ENCODE measurements at regions not wholly inside any gene's neighbourhood (a gene's known extent, or its start where the extent isn't known, plus 50 kb on each side); places are given as distances from the start of the nearest gene placed in this dataset.

DNA sequence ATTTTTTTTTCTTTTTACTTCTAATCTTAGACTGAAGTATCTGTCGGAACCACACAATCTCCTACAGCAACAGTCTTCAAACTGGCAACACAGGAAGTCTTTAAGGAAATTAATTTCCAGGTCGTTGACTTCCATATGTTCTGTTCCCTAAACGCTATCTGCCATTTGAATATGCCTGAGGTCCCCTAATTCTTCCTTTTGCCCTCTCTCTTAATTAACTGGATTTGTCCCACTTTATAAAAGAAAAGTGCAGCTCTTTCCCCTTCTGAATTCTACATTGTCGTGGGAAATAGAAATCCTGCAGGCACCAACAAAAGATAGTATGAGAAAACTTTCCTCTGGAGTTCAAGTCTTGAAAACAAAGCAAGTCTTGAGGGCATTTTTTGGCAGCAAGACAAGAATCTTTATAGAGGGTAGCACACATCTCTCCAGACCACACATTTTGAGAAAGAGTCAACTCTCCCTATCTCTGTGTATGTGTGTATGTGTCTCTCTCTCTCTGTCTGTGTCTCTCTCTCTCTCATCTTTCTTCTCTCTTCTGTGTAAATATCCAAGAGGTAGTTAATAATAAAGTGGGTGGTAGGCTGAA, 879.8 kb downstream of the SOCS6 start:
- Histone ChIP-seq H3K4me3 (ENCODE audit: insufficient read length, low read depth) (no peak overlapping the region), H3K9me3 (ENCODE audit: insufficient read depth, low read length) (no peaks in the 10 kb centered on the region), H3K27me3 (ENCODE audit: insufficient read depth, insufficient read length) (no peaks in the 10 kb centered on the region), H3K4me1 (ENCODE audit: insufficient read depth, insufficient read length) (no peaks in the 10 kb centered on the region), H3K9ac (ENCODE audit: insufficient read length, low read depth) (no peak overlapping the region), H3K36me3 (ENCODE audit: insufficient read depth, insufficient read length, low read length) (no peaks in the 10 kb centered on the region)
- TF ChIP-seq SUZ12 (IDR thresholded peaks at IDR 0.05; ENCODE audit: extremely low read depth, insufficient read depth, insufficient read length) (no peak), YY1 (IDR thresholded peaks at IDR 0.05; ENCODE audit: insufficient read depth, insufficient read length) (no peak), ZNF274 (IDR thresholded peaks at IDR 0.05; ENCODE audit: low read depth, low read length) (no peak)
- no peak for DNase-seq (ENCODE audit: low read depth, low spot score)

DNA sequence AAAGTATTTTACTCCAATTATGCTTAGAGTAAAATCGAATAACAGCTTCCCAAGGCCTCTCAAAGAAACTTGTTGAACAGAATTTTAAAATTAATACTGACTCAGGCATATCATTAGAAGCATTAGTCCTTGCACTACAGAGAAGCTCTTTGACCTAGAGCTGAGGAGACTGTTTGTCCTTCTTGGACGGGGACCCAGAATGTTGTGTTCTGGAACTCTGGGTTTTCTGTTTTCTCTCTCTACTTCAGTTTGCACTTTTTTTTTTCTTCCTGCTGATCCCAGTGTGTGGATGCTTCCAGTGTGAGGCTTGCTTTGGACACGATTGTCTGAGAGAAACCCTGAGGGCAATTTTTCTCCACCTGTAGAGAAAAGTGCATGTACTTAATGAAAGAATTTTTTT, 847.6 kb downstream of the SOCS6 start:
- H3K4me1 ChIP-seq (ENCODE audit: insufficient read depth, insufficient read length), result no peaks in the 10 kb centered on the region
- TF ChIP-seq SUZ12 (IDR thresholded peaks at IDR 0.05; ENCODE audit: extremely low read depth, insufficient read depth, insufficient read length), result no peak
- TF ChIP-seq ZNF274 (IDR thresholded peaks at IDR 0.05; ENCODE audit: low read depth, low read length), result no peak
- TF ChIP-seq YY1 (IDR thresholded peaks at IDR 0.05; ENCODE audit: insufficient read depth, insufficient read length), result no peak
- H3K9me3 ChIP-seq (ENCODE audit: insufficient read depth, low read length), result no peaks in the 10 kb centered on the region
- no peaks in the 10 kb centered on the region for H3K36me3 ChIP-seq (ENCODE audit: insufficient read depth, insufficient read length, low read length)
- H3K4me3 ChIP-seq (ENCODE audit: insufficient read length, low read depth), result no peak overlapping the region
- no peak for DNase-seq (ENCODE audit: low read depth, low spot score)
- H3K9ac ChIP-seq (ENCODE audit: insufficient read length, low read depth), result no peak overlapping the region
- no peaks in the 10 kb centered on the region for H3K27me3 ChIP-seq (ENCODE audit: insufficient read depth, insufficient read length)

DNA sequence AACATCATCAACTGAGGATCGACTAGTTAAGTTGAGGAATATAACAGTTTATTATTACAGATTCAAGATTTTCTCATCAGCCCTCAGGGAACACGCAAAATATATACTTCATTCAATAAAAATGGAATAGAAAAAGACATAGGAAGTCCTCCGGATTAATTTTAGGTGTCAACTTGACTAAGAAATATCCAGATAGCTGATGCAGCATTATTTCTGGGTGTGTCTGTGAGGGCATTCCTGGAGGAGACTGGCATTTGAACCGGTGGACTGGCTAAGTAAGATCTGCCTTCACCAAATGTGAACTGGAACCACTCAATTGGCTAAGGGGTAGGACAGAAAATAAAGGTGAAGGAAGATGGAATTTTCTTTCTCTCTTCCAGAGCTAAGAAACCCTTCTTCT, 845.3 kb downstream of the SOCS6 start:
- no peaks in the 10 kb centered on the region for H3K4me1 ChIP-seq (ENCODE audit: insufficient read depth, insufficient read length)
- DNase-seq (ENCODE audit: low read depth, low spot score), result no peak
- no peaks in the 10 kb centered on the region for H3K36me3 ChIP-seq (ENCODE audit: insufficient read depth, insufficient read length, low read length)
- H3K27me3 ChIP-seq (ENCODE audit: insufficient read depth, insufficient read length), result no peaks in the 10 kb centered on the region
- no peak overlapping the region for H3K9ac ChIP-seq (ENCODE audit: insufficient read length, low read depth)
- no peak overlapping the region for H3K4me3 ChIP-seq (ENCODE audit: insufficient read length, low read depth)
- no peaks in the 10 kb centered on the region for H3K9me3 ChIP-seq (ENCODE audit: insufficient read depth, low read length)
- TF ChIP-seq SUZ12 (IDR thresholded peaks at IDR 0.05; ENCODE audit: extremely low read depth, insufficient read depth, insufficient read length), result no peak
- no peak for TF ChIP-seq ZNF274 (IDR thresholded peaks at IDR 0.05; ENCODE audit: low read depth, low read length)
- TF ChIP-seq YY1 (IDR thresholded peaks at IDR 0.05; ENCODE audit: insufficient read depth, insufficient read length), result no peak

DNA sequence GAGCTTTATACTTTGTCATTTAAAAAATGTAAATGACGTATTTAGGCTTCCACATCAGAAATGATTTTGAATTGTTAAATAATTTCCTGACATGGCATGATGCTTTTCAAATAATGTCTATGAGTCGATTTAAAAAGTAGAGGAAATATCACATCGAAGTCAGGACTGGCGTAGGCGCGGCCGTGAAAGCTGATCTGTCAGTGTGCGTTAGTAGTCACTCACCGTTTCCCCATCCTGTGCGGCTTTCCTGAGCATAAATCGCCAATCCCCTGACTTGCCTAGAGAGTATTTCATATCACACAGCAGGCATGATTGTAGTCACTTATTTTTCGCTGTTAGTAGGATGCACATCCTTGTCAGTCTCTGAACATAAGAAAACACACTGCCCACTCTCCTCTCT, 843.1 kb downstream of the SOCS6 start:
- H3K27me3 ChIP-seq (ENCODE audit: insufficient read depth, insufficient read length), result no peaks in the 10 kb centered on the region
- no peak overlapping the region for H3K4me3 ChIP-seq (ENCODE audit: insufficient read length, low read depth)
- no peaks in the 10 kb centered on the region for H3K9me3 ChIP-seq (ENCODE audit: insufficient read depth, low read length)
- DNase-seq (ENCODE audit: low read depth, low spot score), result no peak
- no peaks in the 10 kb centered on the region for H3K36me3 ChIP-seq (ENCODE audit: insufficient read depth, insufficient read length, low read length)
- TF ChIP-seq YY1 (IDR thresholded peaks at IDR 0.05; ENCODE audit: insufficient read depth, insufficient read length), result no peak
- no peak for TF ChIP-seq SUZ12 (IDR thresholded peaks at IDR 0.05; ENCODE audit: extremely low read depth, insufficient read depth, insufficient read length)
- TF ChIP-seq ZNF274 (IDR thresholded peaks at IDR 0.05; ENCODE audit: low read depth, low read length), result no peak
- no peak overlapping the region for H3K9ac ChIP-seq (ENCODE audit: insufficient read length, low read depth)
- H3K4me1 ChIP-seq (ENCODE audit: insufficient read depth, insufficient read length), result no peaks in the 10 kb centered on the region

DNA sequence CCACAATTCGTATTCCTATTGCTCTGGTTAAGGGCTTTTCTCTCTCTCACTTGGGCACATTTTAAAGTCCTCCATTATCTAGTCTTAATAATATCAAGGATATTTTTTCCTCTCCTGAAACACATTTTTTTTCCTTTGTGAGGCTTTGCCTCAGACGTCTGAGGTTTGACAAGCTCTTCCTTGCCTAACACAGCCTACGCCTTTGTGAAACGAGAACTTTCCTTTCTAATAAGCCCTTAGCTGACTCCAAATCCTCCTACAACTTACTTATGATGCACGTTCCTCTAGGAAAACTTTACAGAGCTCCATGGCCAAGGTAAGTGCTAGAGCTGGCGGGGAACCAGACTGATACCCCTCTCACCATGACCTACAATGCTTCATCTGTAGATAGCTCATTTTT, 841.5 kb downstream of the SOCS6 start:
- Histone ChIP-seq H3K27me3 (ENCODE audit: insufficient read depth, insufficient read length) (no peaks in the 10 kb centered on the region), H3K4me3 (ENCODE audit: insufficient read length, low read depth) (no peak overlapping the region), H3K4me1 (ENCODE audit: insufficient read depth, insufficient read length) (no peaks in the 10 kb centered on the region), H3K36me3 (ENCODE audit: insufficient read depth, insufficient read length, low read length) (no peaks in the 10 kb centered on the region), H3K9ac (ENCODE audit: insufficient read length, low read depth) (no peak overlapping the region), H3K9me3 (ENCODE audit: insufficient read depth, low read length) (no peaks in the 10 kb centered on the region)
- TF ChIP-seq ZNF274 (IDR thresholded peaks at IDR 0.05; ENCODE audit: low read depth, low read length), result no peak
- no peak for TF ChIP-seq YY1 (IDR thresholded peaks at IDR 0.05; ENCODE audit: insufficient read depth, insufficient read length)
- TF ChIP-seq SUZ12 (IDR thresholded peaks at IDR 0.05; ENCODE audit: extremely low read depth, insufficient read depth, insufficient read length), result no peak
- DNase-seq (ENCODE audit: low read depth, low spot score), result no peak

DNA sequence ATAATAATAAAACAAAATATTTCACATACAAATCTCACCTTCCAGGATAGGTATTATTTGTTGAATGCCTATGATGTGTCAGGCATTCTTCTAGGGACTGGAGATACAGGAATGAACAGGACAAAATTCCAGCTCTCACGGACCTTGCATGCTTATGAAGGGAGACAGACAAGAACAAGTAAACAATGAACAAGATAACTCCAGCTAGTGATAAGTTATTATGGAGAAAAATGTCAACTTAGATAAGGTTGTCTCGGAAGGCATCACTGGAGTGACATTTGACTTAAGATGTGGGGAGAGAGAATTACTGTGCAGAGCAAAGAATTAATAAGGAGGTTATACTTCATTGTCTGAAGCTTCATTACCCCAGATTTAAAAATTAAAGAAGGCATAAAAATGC, 836.7 kb downstream of the SOCS6 start:
- TF ChIP-seq SUZ12 (IDR thresholded peaks at IDR 0.05; ENCODE audit: extremely low read depth, insufficient read depth, insufficient read length), result no peak
- no peak for TF ChIP-seq YY1 (IDR thresholded peaks at IDR 0.05; ENCODE audit: insufficient read depth, insufficient read length)
- no peak for TF ChIP-seq ZNF274 (IDR thresholded peaks at IDR 0.05; ENCODE audit: low read depth, low read length)
- no peak for DNase-seq (ENCODE audit: low read depth, low spot score)
- H3K9me3 ChIP-seq (ENCODE audit: insufficient read depth, low read length), result no peaks in the 10 kb centered on the region

DNA sequence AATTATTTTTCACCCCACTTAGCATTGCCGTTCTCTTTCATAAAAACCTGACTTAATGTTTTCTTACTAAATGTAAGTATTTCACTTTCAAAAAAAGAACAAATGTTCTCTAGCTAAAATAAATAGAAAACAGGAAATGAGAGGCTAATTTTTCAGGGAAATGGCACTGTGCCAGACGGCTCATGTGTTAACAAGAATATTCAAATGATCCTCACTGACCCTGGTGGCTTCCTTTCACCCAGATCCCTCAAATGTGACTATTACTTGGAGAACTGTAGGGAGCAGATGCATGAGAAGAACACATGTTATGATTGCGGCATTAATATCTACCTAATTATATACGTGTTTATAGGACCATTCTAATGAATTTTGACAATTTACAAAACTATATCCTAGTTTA, 827.7 kb downstream of the SOCS6 start:
- no peak for TF ChIP-seq SUZ12 (IDR thresholded peaks at IDR 0.05; ENCODE audit: extremely low read depth, insufficient read depth, insufficient read length)
- no peak for TF ChIP-seq YY1 (IDR thresholded peaks at IDR 0.05; ENCODE audit: insufficient read depth, insufficient read length)
- TF ChIP-seq ZNF274 (IDR thresholded peaks at IDR 0.05; ENCODE audit: low read depth, low read length), result no peak
- DNase-seq (ENCODE audit: low read depth, low spot score), result no peak
- no peaks in the 10 kb centered on the region for H3K9me3 ChIP-seq (ENCODE audit: insufficient read depth, low read length)
- H3K36me3 ChIP-seq (ENCODE audit: insufficient read depth, insufficient read length, low read length), result no peaks in the 10 kb centered on the region
- H3K27me3 ChIP-seq (ENCODE audit: insufficient read depth, insufficient read length), result no peaks in the 10 kb centered on the region
- no peak overlapping the region for H3K4me3 ChIP-seq (ENCODE audit: insufficient read length, low read depth)
- H3K4me1 ChIP-seq (ENCODE audit: insufficient read depth, insufficient read length), result no peaks in the 10 kb centered on the region
- H3K9ac ChIP-seq (ENCODE audit: insufficient read length, low read depth), result no peak overlapping the region

More for the DNA sequence above, 836.7 kb downstream of the SOCS6 start:
- H3K27me3 ChIP-seq (ENCODE audit: insufficient read depth, insufficient read length), result no peaks in the 10 kb centered on the region
- no peak overlapping the region for H3K4me3 ChIP-seq (ENCODE audit: insufficient read length, low read depth)
- H3K36me3 ChIP-seq (ENCODE audit: insufficient read depth, insufficient read length, low read length), result no peaks in the 10 kb centered on the region
- no peaks in the 10 kb centered on the region for H3K4me1 ChIP-seq (ENCODE audit: insufficient read depth, insufficient read length)
- H3K9ac ChIP-seq (ENCODE audit: insufficient read length, low read depth), result no peak overlapping the region
